OCI-LY7 (cell line): ENCODE measurements at regions not wholly inside any gene's neighbourhood (a gene's known extent, or its start where the extent isn't known, plus 50 kb on each side); places are given as distances from the start of the nearest gene placed in this dataset.

Experiments
- EZH2phosphoT487 ChIP-seq: fragments of 200-600 bp; sonication (generic); IDR thresholded peaks from 2 replicates; pipeline ENCODE4 v1.6.1; 2018; ENCODE audit warnings: low read depth, borderline replicate concordance, mild to moderate bottlenecking, mixed run types, antibody characterized with exemption, low read length, moderate library complexity, mixed read lengths
- TF ChIP-seq, protein P1 (sequence below): fragments of 200-600 bp; sonication (generic); conservative IDR thresholded peaks from 2 replicates; pipeline ENCODE4 v1.5.1; 2014; ENCODE audit warnings: mild to moderate bottlenecking, antibody characterized with exemption, low read length, moderate library complexity, mixed read lengths

DNA sequence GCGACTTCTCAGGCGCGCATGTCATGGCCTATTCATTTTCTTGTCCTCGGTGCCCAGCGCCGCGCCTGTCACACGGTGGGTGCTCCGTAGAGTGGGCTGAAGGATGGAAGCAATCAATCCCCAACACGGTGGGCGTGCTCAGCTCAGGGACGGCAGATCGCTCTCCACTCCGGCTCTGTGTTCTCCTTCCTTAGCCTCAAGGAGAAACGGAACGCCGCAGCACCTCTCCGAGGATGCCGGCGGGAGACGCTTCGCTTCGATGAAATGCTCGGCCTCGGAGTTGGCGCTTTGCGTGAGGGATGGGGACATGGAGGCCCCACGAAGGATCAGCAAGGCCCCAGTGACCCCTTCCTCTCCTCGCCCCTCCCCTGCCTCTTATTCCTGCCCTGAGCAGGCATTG, 199.5 kb downstream of the C9orf50 start:
- no peak for TF ChIP-seq EZH2phosphoT487
- TF ChIP-seq, protein P1, sequence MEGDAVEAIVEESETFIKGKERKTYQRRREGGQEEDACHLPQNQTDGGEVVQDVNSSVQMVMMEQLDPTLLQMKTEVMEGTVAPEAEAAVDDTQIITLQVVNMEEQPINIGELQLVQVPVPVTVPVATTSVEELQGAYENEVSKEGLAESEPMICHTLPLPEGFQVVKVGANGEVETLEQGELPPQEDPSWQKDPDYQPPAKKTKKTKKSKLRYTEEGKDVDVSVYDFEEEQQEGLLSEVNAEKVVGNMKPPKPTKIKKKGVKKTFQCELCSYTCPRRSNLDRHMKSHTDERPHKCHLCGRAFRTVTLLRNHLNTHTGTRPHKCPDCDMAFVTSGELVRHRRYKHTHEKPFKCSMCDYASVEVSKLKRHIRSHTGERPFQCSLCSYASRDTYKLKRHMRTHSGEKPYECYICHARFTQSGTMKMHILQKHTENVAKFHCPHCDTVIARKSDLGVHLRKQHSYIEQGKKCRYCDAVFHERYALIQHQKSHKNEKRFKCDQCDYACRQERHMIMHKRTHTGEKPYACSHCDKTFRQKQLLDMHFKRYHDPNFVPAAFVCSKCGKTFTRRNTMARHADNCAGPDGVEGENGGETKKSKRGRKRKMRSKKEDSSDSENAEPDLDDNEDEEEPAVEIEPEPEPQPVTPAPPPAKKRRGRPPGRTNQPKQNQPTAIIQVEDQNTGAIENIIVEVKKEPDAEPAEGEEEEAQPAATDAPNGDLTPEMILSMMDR: no peak
